UCSD-AML1 (cell line): ENCODE measurements at regions not wholly inside any gene's neighbourhood (a gene's known extent, or its start where the extent isn't known, plus 50 kb on each side); places are given as distances from the start of the nearest gene placed in this dataset.

Source experiments
- DNase-seq: peaks from one replicate; lab custom pipeline; 2025; ENCODE audit not compliant: unreplicated experiment; lab: John Stamatoyannopoulos, UW

- DNase-seq, result no peak
These were observed 496.9 kb downstream of the SOX6 start for GRCh38 chr11:15859411-15859810.

- no peak for DNase-seq
These were observed 495.1 kb downstream of the SOX6 start for GRCh38 chr11:15861256-15861655.

GRCh38 chr11:15863411-15863810 is 492.9 kb downstream of the SOX6 start:
- no peak for DNase-seq

DNA sequence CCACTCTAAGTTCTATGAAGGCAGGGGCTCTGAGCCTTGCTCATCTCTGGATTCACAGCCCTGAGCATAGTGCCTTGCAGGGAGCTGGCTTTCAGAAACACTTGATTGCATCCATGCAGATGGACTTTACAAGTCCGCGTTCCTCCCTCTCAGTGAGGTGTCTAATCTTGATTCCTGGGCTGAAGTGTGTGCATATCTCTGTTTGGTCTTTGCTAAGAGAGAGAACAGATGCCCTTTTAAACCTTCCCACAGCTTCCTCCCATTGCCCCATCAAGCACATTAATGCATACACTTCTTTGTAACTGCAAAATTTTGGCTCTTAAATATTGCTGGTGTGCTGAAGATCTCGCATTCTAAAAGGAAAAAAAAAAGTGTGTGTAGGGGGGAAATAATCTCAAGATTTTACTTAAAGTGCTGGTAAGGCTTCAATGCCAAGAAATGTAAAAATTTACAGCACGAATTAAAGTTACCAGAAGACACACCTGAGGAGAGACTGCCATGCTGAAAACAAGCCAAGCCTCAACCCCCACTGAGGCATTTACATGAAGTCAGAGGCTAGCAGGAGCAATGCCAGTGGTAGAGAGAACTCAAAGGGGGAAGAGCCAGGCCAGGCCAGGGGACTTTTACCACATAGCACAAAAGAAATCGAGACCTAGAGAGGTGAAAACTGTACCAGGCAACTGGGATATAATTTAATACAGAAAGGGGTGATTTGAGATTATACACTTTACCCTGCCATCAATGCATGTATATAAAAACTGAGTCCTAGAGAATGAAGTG is 492.1 kb downstream of the SOX6 start:
- DNase-seq, result no peak

DNA sequence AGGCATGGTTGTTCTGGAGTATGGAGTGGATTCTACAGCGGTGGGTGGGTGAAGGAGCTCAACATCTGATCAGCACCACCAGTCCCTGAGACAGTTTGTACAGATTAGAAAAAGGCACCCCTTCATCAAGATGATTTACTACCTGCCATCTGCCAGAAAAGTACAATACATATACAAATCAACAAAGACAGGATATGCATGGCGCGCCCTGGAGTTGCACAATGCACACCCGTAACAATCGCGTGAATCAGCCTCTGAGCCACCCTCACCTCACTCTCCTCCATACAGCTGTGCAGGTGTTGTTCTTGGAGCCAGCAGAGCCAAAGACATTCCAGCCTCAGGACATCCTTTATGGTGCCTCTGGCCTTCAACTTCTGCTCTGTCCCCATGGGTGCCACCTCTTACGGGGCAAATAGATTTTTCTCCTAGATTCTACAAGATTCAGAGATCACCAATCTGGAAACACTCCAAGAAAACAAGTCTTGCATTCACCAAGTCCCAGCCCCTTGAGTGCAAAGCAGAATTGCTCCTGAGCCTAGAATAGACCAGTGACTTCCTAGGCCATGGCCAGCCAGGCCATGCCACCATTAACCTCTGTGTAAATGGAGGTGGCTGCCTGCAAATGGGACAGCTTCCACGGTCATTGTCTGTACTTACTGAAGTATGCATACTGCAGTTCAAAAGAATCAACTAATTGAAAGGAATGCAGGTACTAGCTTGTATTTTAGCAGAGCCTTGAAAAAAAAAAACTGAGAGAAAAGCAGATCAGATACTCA is 490.9 kb downstream of the SOX6 start:
- DNase-seq, result no peak

DNA sequence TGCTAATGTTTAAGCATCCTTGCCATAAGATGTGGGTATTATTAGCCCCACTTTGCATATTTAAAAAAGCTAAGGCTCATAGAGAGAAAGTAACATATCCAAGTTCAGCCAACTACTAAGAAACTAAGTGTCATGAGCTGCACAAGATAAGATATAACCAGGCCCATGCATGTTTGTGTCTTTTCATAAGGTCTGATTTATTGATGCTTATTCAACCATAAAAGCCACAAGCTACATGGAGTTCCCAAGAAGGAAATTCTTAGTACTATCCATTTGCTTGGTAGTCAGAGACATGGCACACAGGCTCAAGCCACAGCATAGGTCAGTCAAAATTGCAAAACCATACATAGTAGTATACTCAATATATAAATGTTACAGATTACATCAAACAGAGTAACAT is 488.5 kb downstream of the SOX6 start:
- no peak for DNase-seq

GRCh38 chr11:15870911-15871310 is 485.4 kb downstream of the SOX6 start:
- DNase-seq, result no peak

DNA sequence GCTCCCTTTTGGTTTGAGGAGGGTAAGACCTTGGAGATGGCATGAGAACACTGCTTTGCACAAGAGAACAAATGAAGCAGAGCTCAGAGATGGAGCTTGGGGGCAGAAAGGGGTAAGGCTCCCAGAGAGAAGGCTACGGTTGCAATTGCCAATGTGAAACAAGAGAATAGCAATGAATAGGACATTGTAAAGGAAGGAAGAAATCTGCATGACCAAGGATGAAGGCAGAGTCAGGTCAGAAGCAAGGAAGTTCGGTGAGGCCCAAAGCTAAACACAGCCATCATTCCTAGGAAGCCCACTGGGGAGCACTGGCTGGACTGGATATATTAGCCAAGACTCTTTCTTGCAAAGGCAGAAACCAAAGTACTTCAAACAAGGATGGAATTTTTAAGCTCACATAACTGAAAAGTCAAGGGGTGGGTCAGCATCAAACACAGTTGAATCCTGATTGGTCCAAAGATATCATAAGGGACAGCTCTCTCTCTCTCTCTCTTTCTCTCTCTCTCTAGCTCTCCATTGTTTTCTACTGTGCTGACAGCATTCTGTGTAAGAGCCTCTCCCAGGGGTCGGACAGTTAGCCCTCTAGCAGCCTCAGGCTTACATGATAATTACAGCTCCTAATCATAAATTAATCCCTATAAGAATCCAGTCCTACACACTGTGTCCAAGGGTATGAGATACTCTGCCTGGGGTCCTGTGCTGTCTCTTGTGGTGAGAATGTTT is 484.3 kb downstream of the SOX6 start:
- DNase-seq, result no peak

GRCh38 chr11:15873501-15873900 is 482.8 kb downstream of the SOX6 start:
- no peak for DNase-seq

DNA sequence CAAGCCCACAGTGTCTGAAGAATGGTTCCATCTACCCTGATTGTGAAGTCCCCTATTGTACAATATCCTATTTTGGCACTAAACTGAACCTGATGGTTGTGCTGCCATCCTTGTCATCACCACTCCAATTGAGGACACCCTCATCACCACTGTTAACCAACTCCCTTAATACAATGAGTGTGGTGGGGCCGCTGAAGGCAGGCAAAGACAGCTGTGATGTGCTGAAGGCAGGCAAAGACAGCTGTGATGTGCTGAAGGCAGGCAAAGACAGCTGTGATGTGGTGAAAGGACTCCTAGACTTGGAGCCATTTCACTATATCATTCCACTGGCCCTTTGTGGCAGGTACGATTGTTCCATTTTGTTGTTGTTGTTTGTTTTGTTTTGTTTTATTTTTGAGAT is 481.6 kb downstream of the SOX6 start:
- DNase-seq, result no peak

GRCh38 chr11:15875393-15875792 is 481.0 kb downstream of the SOX6 start:
- no peak for DNase-seq

DNA sequence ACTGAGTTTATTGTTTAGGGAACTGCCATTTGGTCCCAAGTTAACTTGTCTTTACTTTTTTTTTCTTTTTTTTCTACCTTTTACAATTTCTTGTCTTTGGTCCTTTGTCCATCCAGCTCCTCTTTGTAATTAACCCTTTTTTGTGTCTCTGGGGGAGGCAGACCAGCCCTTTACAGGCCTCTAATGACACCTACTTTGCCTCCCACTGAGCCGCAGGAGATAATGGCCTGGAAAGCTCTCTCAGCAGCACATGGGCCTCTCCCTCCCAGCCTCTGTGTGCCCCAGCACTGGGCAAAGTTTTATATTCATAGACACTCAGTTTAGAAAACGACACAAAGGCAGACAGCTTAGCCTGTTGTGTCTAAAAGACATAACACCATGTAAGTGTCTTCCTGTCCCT is 480.4 kb downstream of the SOX6 start:
- DNase-seq, result no peak

- DNase-seq, result no peak
These were observed 477.6 kb downstream of the SOX6 start for GRCh38 chr11:15878756-15879155.

DNA sequence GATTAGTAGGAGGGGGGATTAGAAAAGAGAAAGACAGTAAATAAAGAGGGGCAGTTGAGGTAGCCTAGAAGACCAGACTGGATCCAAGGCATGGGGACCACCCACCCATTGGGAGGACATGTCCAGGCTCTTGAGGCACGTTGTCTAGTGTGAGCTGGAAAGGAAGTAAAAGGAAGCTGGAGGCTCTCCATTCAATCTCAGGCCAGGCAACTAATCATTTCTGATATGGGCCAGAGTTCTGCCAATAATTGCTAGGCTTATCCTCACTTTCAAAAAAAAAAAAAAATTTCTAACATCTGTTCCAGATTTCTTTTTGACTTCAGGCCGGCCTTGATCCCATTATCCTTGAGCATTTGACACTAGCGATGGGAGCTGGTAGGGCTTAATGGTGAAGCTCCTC is 476.1 kb downstream of the SOX6 start:
- DNase-seq, result no peak

DNA sequence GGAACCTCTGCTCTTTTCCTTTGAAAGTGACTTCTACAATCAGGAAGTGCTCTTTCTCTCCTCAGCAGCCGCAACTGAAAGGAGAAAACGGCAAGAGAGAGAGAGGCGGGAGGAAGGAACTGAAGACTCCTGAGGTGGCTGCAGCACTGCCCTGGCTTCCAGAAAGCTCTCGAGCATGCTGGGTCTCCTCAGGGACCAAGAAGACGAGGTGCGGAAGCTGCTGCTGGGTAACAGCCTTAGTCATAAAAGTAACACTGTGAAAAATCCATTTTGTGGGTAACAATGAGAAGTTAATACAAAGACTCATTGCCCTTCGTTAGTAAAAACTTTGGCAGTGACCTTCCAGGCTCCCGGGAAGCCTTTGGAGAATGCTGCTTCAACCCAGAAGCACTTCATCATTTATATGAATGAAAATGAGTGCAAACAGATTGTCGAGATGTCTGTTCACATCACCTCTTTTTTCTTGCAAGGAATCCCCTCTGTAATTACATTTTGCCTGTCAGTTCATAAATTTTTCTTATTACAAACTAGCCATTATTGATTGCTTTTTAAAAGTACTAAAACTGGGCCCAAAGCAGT is 473.4 kb downstream of the SOX6 start:
- no peak for DNase-seq

DNA sequence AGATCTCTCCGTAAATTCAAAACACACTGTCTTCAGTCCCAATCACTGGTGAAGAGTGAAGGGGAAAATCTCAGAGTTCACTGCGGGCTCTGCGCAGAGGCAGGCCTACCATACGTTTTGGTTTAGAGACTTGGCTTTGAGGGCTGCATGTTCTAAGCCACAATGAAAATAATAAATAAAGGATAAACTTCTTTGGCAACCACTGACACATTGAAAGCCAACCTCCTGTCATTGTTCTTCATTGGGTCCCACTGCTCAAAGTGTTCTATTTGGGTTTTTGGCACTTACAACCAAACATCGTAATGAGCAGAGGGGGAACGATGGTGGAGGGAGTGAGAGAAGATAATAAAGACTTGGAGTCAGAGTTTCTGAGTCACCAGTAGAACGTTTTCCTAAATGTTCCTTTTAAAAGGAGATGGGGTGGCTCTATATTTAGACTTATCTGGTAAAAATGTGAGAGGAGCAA is 472.9 kb downstream of the SOX6 start:
- no peak for DNase-seq

GRCh38 chr11:15884141-15884540 is 472.2 kb downstream of the SOX6 start:
- DNase-seq, result no peak

GRCh38 chr11:15884777-15885540 is 471.4 kb downstream of the SOX6 start:
- DNase-seq, result no peak

DNA sequence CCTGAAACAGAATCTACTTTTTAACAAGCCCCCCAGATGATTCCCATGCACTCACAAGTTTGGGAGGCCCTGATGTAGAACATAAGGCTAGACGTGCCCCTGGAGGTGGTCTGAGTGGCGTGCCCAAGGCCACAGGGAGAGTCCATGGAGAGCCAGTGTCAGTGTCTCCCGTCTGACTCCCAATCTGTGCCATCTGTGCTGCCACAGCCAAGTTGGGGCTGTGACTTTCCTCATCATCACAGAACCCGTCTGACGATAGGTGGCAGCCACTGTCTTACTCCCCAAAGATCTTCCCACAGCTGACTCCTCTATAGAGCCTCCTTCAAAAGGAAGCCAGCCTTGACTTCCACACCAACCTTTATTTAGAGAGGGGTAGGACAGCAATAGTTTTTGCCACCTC is 470.5 kb downstream of the SOX6 start:
- no peak for DNase-seq

- DNase-seq, result no peak
These were observed 470.0 kb downstream of the SOX6 start for GRCh38 chr11:15886299-15886698.

DNA sequence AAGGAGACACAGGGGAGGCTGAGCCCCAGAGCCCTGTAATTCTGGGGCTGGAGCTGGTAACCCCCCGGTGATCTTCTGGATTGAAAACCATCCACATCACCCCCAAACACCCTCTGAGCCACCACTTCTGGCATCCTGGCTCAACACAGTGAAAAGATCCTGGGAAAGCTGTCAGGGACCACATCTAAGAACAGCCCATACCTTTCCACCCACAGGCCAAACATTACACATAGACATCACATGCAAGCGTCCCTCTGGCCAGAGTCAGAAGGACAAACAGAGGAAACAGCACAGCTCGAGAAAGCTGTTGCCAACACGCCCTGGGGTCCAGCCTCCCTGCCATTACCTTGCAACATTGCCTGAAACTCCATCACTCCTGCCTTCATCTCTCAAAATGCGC is 469.5 kb downstream of the SOX6 start:
- DNase-seq, result no peak
